Middle frontal gyrus (tissue), 1 donor: ENCODE measurements at regions not wholly inside any gene's neighbourhood (a gene's known extent, or its start where the extent isn't known, plus 50 kb on each side); places are given as distances from the start of the nearest gene placed in this dataset.

ENCODE experiments used
- DNase-seq: peaks from one replicate; pipeline ENCODE4 v3.0.0-alpha.2; 2015; ENCODE audit warnings: low spot score; ENCODE audit errors: extremely low spot score

GRCh38 chr13:87872813-87873212 is 201.6 kb downstream of the SLITRK5 start:
- no peak for DNase-seq

GRCh38 chr13:87877477-87877876 is 206.3 kb downstream of the SLITRK5 start:
- no peak for DNase-seq

GRCh38 chr13:87878706-87879105 is 207.5 kb downstream of the SLITRK5 start:
- DNase-seq, result no peak

- no peak for DNase-seq
These were observed 213.7 kb downstream of the SLITRK5 start for GRCh38 chr13:87884884-87885283.

GRCh38 chr13:87887459-87888123 is 216.4 kb downstream of the SLITRK5 start:
- DNase-seq, result no peak

- DNase-seq, result no peak
These were observed 218.1 kb downstream of the SLITRK5 start for GRCh38 chr13:87889254-87889653.

- DNase-seq, result no peak
These were observed 222.0 kb downstream of the SLITRK5 start for GRCh38 chr13:87893186-87893585.

- no peak for DNase-seq
These were observed 222.9 kb downstream of the SLITRK5 start for GRCh38 chr13:87894059-87894458.

- DNase-seq, result no peak
These were observed 232.4 kb downstream of the SLITRK5 start for GRCh38 chr13:87903553-87903952.

GRCh38 chr13:87906411-87906810 is 235.2 kb downstream of the SLITRK5 start:
- DNase-seq, result no peak

- no peak for DNase-seq
These were observed 236.0 kb downstream of the SLITRK5 start for GRCh38 chr13:87907202-87907601.

- no peak for DNase-seq
These were observed 248.8 kb downstream of the SLITRK5 start for GRCh38 chr13:87919956-87920355.

- no peak for DNase-seq
These were observed 252.6 kb downstream of the SLITRK5 start for GRCh38 chr13:87923753-87924152.

GRCh38 chr13:87925006-87925405 is 253.8 kb downstream of the SLITRK5 start:
- no peak for DNase-seq

GRCh38 chr13:87940776-87941175 is 269.6 kb downstream of the SLITRK5 start:
- DNase-seq, result no peak

GRCh38 chr13:87941226-87941625 is 270.1 kb downstream of the SLITRK5 start:
- no peak for DNase-seq

GRCh38 chr13:87942205-87942604 is 271.0 kb downstream of the SLITRK5 start:
- no peak for DNase-seq

GRCh38 chr13:87944038-87944437 is 272.9 kb downstream of the SLITRK5 start:
- DNase-seq, result no peak

GRCh38 chr13:87952377-87952776 is 281.2 kb downstream of the SLITRK5 start:
- DNase-seq, result no peak

- no peak for DNase-seq
These were observed 282.2 kb downstream of the SLITRK5 start for GRCh38 chr13:87953381-87953780.

GRCh38 chr13:87954091-87954490 is 282.9 kb downstream of the SLITRK5 start:
- no peak for DNase-seq

- DNase-seq, result no peak
These were observed 290.4 kb downstream of the SLITRK5 start for GRCh38 chr13:87961546-87961945.

- DNase-seq, result no peak
These were observed 301.4 kb downstream of the SLITRK5 start for GRCh38 chr13:87972568-87972967.

GRCh38 chr13:87975035-87975434 is 303.9 kb downstream of the SLITRK5 start:
- no peak for DNase-seq
